ENCODE measurements at regions not wholly inside any gene's neighbourhood (a gene's known extent, or its start where the extent isn't known, plus 50 kb on each side); places are given as distances from the start of the nearest gene placed in this dataset.

DNA sequence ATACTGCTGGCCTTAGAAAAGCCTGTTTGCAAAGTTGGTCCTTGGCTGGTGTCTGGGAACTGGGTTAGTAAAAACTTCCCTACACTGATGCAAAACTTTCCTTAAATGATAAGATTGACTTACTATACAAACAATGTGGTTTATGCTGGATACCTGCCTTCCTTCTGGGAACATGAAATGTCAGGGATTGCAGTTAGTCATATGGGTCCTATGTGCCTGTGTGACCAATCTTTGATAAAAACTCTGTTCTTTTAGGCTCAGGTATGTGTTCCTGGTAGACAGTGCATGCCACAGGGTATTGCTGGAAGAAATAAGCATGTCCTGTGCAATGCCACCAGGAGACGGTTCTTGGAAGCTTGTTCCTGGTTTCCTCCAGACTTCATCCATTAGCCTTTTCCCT, 173.3 kb downstream of the RMI1 start:
- no peak for TF ChIP-seq POLR2A (IDR thresholded peaks at IDR 0.05)
- TF ChIP-seq, protein P1, sequence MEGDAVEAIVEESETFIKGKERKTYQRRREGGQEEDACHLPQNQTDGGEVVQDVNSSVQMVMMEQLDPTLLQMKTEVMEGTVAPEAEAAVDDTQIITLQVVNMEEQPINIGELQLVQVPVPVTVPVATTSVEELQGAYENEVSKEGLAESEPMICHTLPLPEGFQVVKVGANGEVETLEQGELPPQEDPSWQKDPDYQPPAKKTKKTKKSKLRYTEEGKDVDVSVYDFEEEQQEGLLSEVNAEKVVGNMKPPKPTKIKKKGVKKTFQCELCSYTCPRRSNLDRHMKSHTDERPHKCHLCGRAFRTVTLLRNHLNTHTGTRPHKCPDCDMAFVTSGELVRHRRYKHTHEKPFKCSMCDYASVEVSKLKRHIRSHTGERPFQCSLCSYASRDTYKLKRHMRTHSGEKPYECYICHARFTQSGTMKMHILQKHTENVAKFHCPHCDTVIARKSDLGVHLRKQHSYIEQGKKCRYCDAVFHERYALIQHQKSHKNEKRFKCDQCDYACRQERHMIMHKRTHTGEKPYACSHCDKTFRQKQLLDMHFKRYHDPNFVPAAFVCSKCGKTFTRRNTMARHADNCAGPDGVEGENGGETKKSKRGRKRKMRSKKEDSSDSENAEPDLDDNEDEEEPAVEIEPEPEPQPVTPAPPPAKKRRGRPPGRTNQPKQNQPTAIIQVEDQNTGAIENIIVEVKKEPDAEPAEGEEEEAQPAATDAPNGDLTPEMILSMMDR (IDR thresholded peaks at IDR 0.05) = no peak

All from lower leg skin (tissue), 3 donors.